IMR-90 (cell line): ENCODE measurements at regions not wholly inside any gene's neighbourhood (a gene's known extent, or its start where the extent isn't known, plus 50 kb on each side); places are given as distances from the start of the nearest gene placed in this dataset.

Experiments used
- ATAC-seq: fragments of 200-7000 bp; cut with Tn5 transposase; 2 replicates; pipeline ENCODE4 v1.9.1; 2020; ENCODE audit warnings: low read depth, mild to moderate bottlenecking, moderate library complexity
- BruUV-seq: library from RNA; stranded (reverse); fragments of 400-500 nt; replicated peaks from 2 replicates; lab custom pipeline; 2021; lab: Mats Ljungman, UMichigan
- CTCF ChIA-PET: fragments of 300-600 bp; formaldehyde crosslinking; extraction: SDS; loops from one replicate; lab custom pipeline; 2021; ENCODE audit warnings: antibody characterized with exemption; lab: Yijun Ruan, JAX
- POLR2A ChIA-PET: fragments of 300-600 bp; sonication (Branson Sonifier 250); formaldehyde crosslinking; loops from one replicate; lab custom pipeline; 2022; ENCODE audit warnings: antibody characterized with exemption; ENCODE audit not compliant: unreplicated experiment; lab: Charles Lee
- DNase-seq: peaks from one replicate; pipeline ENCODE4 v3.0.0; 2013
- H2AFZ ChIP-seq: replicated peaks from 2 replicates; pipeline ENCODE3; 2013; ENCODE audit warnings: low read length, mild to moderate bottlenecking; ENCODE audit not compliant: poor library complexity
- H2AK5ac ChIP-seq: 2 replicates; pipeline ENCODE4 v1.6.1; 2013; ENCODE audit warnings: low read depth, low read length, inconsistent platforms
- H2AK9ac ChIP-seq: replicated peaks from 2 replicates; pipeline ENCODE3; 2013; ENCODE audit warnings: mild to moderate bottlenecking, low read depth, low read length, moderate library complexity; ENCODE audit not compliant: poor library complexity
- H2BK120ac ChIP-seq: 2 replicates; pipeline ENCODE4 v1.6.1; 2013; ENCODE audit warnings: low read depth, low read length, inconsistent platforms
- H2BK15ac ChIP-seq: 3 replicates; pipeline ENCODE4 v1.6.1; 2013; ENCODE audit warnings: low read depth, low read length, inconsistent platforms
- H2BK20ac ChIP-seq: 2 replicates; pipeline ENCODE4 v1.6.1; 2013; ENCODE audit warnings: low read depth, mild to moderate bottlenecking, inconsistent platforms, low read length, moderate library complexity
- H2BK5ac ChIP-seq: 2 replicates; pipeline ENCODE4 v1.6.1; 2013; ENCODE audit warnings: mild to moderate bottlenecking, low read depth, low read length, inconsistent platforms; ENCODE audit not compliant: poor library complexity, severe bottlenecking
- H3K14ac ChIP-seq: replicated peaks from 2 replicates; pipeline ENCODE4 v1.6.1; 2013; ENCODE audit warnings: low read depth, low read length, inconsistent platforms
- H3K18ac ChIP-seq: 2 replicates; pipeline ENCODE4 v1.6.1; 2013; ENCODE audit warnings: low read depth, low read length, control low read depth
- H3K23ac ChIP-seq: 2 replicates; pipeline ENCODE4 v1.6.1; 2013; ENCODE audit warnings: low read depth, low read length, inconsistent platforms
- H3K27ac ChIP-seq: 2 replicates; pipeline ENCODE4 v1.5.1; 2013; ENCODE audit warnings: mild to moderate bottlenecking, control low read depth, low read length; ENCODE audit not compliant: insufficient read depth
- H3K27me3 ChIP-seq: 2 replicates; pipeline ENCODE4 v1.6.1; 2013; ENCODE audit warnings: low read length; ENCODE audit not compliant: control insufficient read depth, insufficient read depth
- H3K36me3 ChIP-seq: 2 replicates; pipeline ENCODE4 v1.6.1; 2013; ENCODE audit warnings: low read length, mixed read lengths; ENCODE audit not compliant: control insufficient read depth, insufficient read depth
- H3K4ac ChIP-seq: 2 replicates; pipeline ENCODE4 v1.6.1; 2013; ENCODE audit warnings: low read depth, low read length, inconsistent platforms
- H3K4me1 ChIP-seq: 2 replicates; pipeline ENCODE4 v1.6.1; 2013; ENCODE audit warnings: low read length, mixed read lengths; ENCODE audit not compliant: control insufficient read depth, insufficient read depth
- H3K4me2 ChIP-seq: 2 replicates; pipeline ENCODE4 v1.6.1; 2013; ENCODE audit warnings: low read depth, mild to moderate bottlenecking, control low read depth, low read length, moderate library complexity
- H3K4me3 ChIP-seq: 2 replicates; pipeline ENCODE4 v1.5.1; 2013; ENCODE audit warnings: low read depth, mild to moderate bottlenecking, control low read depth, low read length, moderate library complexity; ENCODE audit not compliant: insufficient read depth
- H3K56ac ChIP-seq: 2 replicates; pipeline ENCODE4 v1.6.1; 2013; ENCODE audit warnings: low read length, inconsistent platforms; ENCODE audit not compliant: insufficient read depth; ENCODE audit errors: extremely low read depth
- H3K79me1 ChIP-seq, 2 experiments: 2 replicates each; pipeline ENCODE4 v1.6.1; 2013; ENCODE audit warnings: low read length in 2 of 2, inconsistent platforms in 1 of 2, low read depth in 1 of 2
- H3K9ac ChIP-seq: 2 replicates; pipeline ENCODE4 v1.6.1; 2013; ENCODE audit warnings: low read depth, low read length, control low read depth
- H3K9me1 ChIP-seq: 2 replicates; pipeline ENCODE4 v1.6.1; 2013; ENCODE audit warnings: low read length, inconsistent platforms; ENCODE audit not compliant: insufficient read depth
- H3K9me3 ChIP-seq: 2 replicates; pipeline ENCODE4 v1.6.1; 2013; ENCODE audit warnings: low read length; ENCODE audit not compliant: control insufficient read depth, insufficient read depth
- H4K20me1 ChIP-seq: 2 replicates; pipeline ENCODE4 v1.6.1; 2013; ENCODE audit warnings: low read length, inconsistent platforms; ENCODE audit not compliant: insufficient read depth
- H4K5ac ChIP-seq: 2 replicates; pipeline ENCODE4 v1.6.1; 2013; ENCODE audit warnings: mild to moderate bottlenecking, low read depth, low read length, control low read depth
- H4K8ac ChIP-seq, 2 experiments: 2 replicates each; pipeline ENCODE4 v1.6.1; 2013; ENCODE audit warnings: low read depth in 2 of 2, low read length in 2 of 2, control low read depth in 1 of 2, inconsistent platforms in 1 of 2
- H4K91ac ChIP-seq: 2 replicates; pipeline ENCODE4 v1.6.1; 2013; ENCODE audit warnings: low read depth, low read length, inconsistent platforms; ENCODE audit not compliant: insufficient read depth
- BHLHE40 ChIP-seq: fragments of 150-350 bp; IDR thresholded peaks from 2 replicates; pipeline ENCODE4 v1.6.1; 2016; ENCODE audit warnings: mild to moderate bottlenecking, low read depth, low read length
- FOS ChIP-seq: fragments of 150-350 bp; IDR thresholded peaks from 2 replicates; pipeline ENCODE4 v1.6.1; 2016; ENCODE audit warnings: low read depth, low read length
- RFX5 ChIP-seq: IDR thresholded peaks from 2 replicates; pipeline ENCODE4 v1.8.0; 2012; ENCODE audit warnings: low read depth, mild to moderate bottlenecking, low read length, moderate library complexity
- WGBS, 2 experiments: methylation state at CpG; one replicate each; pipeline versions ENCODE4 v1.1.5 to v1.1.7; 2013; ENCODE audit warnings: missing lambda C conversion rate in 2 of 2; ENCODE audit not compliant: insufficient read length in 1 of 2; ENCODE audit errors: extremely low coverage in 2 of 2; 5-methylcytosine and 5-hydroxymethylcytosine counted together
- dilution Hi-C: fragments of 300-500 bp; cut with HindIII; formaldehyde crosslinking; loops from one replicate; pipeline ENCODE4 v1.14.3; 2018; ENCODE audit warnings: low sequenced_read_pairs; ENCODE audit not compliant: unreplicated experiment
- in situ Hi-C: fragments of 300-500 bp; cut with MboI; formaldehyde crosslinking; loops from 3 replicates; pipeline ENCODE4 v1.14.3; 2019; ENCODE audit warnings: low sequenced_read_pairs, inconsistent platforms, mixed read lengths
- intact Hi-C: fragments of 100-400 bp; cut with micrococcal nuclease; formaldehyde crosslinking; loops from 2 replicates; pipeline ENCODE4 v1.10.0; 2022

GRCh38 chr3:127039719-127040118 lies 56.8 kb downstream of the PLXNA1 start:
- CTCF ChIA-PET, result no interaction called here
- Histone ChIP-seq H3K18ac (no peak overlapping the region), H4K8ac (no peak overlapping the region), H2BK15ac (no peak overlapping the region), H3K56ac (no peak overlapping the region), H3K9me3 (no peaks in the 10 kb centered on the region), H3K14ac (no peak overlapping the region), H3K9ac (no peak overlapping the region), H3K9me1 (no peaks in the 10 kb centered on the region; the same call in 1 of the 2 replicates), H3K23ac (no peak overlapping the region), H2BK20ac (no peak overlapping the region), H2BK120ac (no peak overlapping the region), H3K27ac (no peak overlapping the region), H3K4me3 (no peak overlapping the region), H4K91ac (no peak overlapping the region), H3K4ac (no peak overlapping the region), H4K5ac (no peak overlapping the region), H2AK9ac (no peak overlapping the region), H2BK5ac (no peak overlapping the region), H3K36me3 (no peaks in the 10 kb centered on the region; the same call in 1 of the 2 replicates), H3K4me2 (no peak overlapping the region), H3K27me3 (peaks cover 7% of the 10 kb centered on the region), H3K79me1 (no peaks in the 10 kb centered on the region), H2AK5ac (no peak overlapping the region), H2AFZ (no peak overlapping the region), H4K20me1 (no peaks in the 10 kb centered on the region; the same call in 1 of the 2 replicates), H3K4me1 (peaks cover 3% of the 10 kb centered on the region; the same call in 1 of the 2 replicates)
- BruUV-seq, result no TSS peak
- POLR2A ChIA-PET, result no interaction called here
- no peak for TF ChIP-seq RFX5
- TF ChIP-seq BHLHE40, result no peak
- no peak for TF ChIP-seq FOS
- intact Hi-C loops (no loop called here), in situ Hi-C loops (no loop called here), dilution Hi-C loops (no loop called here)
- DNase-seq (no peak), ATAC-seq (no peak)
- WGBS, 2 experiments, result 78% methylated on average over 5 of the region's 9 CpGs; no CpG with 5 or more reads in 1 of the 2 experiments
